AG10803 (cell line): ENCODE measurements at regions not wholly inside any gene's neighbourhood (a gene's known extent, or its start where the extent isn't known, plus 50 kb on each side); places are given as distances from the start of the nearest gene placed in this dataset.
"Not testable (repeated sequence)": the region's sequence is repeated elsewhere in the genome, so short reads cannot be mapped to it uniquely, and the experiment has no call there.

Experiments used
- DNase-seq: peaks from one replicate; pipeline ENCODE4 v3.0.0; 2010; ENCODE audit warnings: low read depth
- H3K4me3 ChIP-seq: 2 replicates; pipeline ENCODE4 v1.5.1; 2011; ENCODE audit warnings: mild to moderate bottlenecking, low read length, control low read depth
- CTCF ChIP-seq: conservative IDR thresholded peaks from 2 replicates; pipeline ENCODE4 v1.5.1; 2011; ENCODE audit warnings: mild to moderate bottlenecking, low read length, control low read depth, inconsistent platforms

- TF ChIP-seq CTCF = no peak
- no peak overlapping the region for H3K4me3 ChIP-seq
- no peak for DNase-seq
Measured at GRCh38 chr1:95660736-95661135, 426.7 kb downstream of the RWDD3 start.

- H3K4me3 ChIP-seq, DNase-seq: not testable (repeated sequence)
Measured at GRCh38 chr1:95663530-95663929, 429.5 kb downstream of the RWDD3 start.

- H3K4me3 ChIP-seq = no peak overlapping the region
- DNase-seq = no peak
- TF ChIP-seq CTCF = no peak
Measured at GRCh38 chr1:95668165-95668564, 434.2 kb downstream of the RWDD3 start.

GRCh38 chr1:95669638-95670037 lies 435.6 kb downstream of the RWDD3 start:
- DNase-seq = not testable (repeated sequence)

GRCh38 chr1:95671098-95671497 lies 437.1 kb downstream of the RWDD3 start:
- H3K4me3 ChIP-seq = no peak overlapping the region
- no peak for DNase-seq
- TF ChIP-seq CTCF = no peak

More at GRCh38 chr1:95669638-95670037, 435.6 kb downstream of the RWDD3 start:
- not testable (repeated sequence) for H3K4me3 ChIP-seq

GRCh38 chr1:95679262-95679661 lies 445.3 kb downstream of the RWDD3 start:
- TF ChIP-seq CTCF = no peak
- H3K4me3 ChIP-seq = no peak overlapping the region
- no peak for DNase-seq

- H3K4me3 ChIP-seq = no peak overlapping the region
- DNase-seq = no peak
- TF ChIP-seq CTCF = no peak
Measured at GRCh38 chr1:95685081-95685480, 451.1 kb downstream of the RWDD3 start.

GRCh38 chr1:95686217-95686616 lies 452.2 kb downstream of the RWDD3 start:
- DNase-seq = no peak
- no peak for TF ChIP-seq CTCF
- no peak overlapping the region for H3K4me3 ChIP-seq
